ENCODE measurements at regions not wholly inside any gene's neighbourhood (a gene's known extent, or its start where the extent isn't known, plus 50 kb on each side); places are given as distances from the start of the nearest gene placed in this dataset.

DNA sequence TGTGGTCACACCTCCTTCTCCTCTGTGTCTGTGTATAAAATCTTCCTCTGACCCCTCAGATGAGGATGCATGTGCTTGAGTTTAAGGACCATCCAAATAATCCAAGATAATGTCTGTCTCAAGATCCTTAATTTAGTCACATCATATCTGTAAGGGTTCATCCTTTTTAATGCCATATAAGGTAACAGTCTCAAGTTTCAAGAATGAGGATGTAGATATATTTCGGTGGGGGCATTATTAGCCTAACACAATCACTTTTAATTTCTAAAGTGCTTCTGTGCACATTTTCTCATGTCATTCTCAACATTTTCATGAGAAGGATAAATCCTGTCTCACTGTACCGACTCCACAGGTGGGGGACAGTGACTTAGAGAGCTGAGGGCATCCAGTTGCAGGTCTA, 235.3 kb downstream of the BUB3 start:
- in situ Hi-C loops (cut with HindIII; ENCODE audit: extremely low pct_ligation_motif_present, low pct_unique_long_range_greater_than_20kb) (loop anchor here (10.0 kb wide), 1 partner anchor 345 kb away; no protein-coding TSS in a partner anchor), intact Hi-C loops (cut with micrococcal nuclease; ENCODE audit: unreplicated experiment) (no loop called here)
- Histone ChIP-seq H3K9me3 (ENCODE audit: low read length) (peaks cover 32% of the 10 kb centered on the region), H3K27ac (ENCODE audit: extremely low read length, insufficient read depth, low read length) (no peak overlapping the region), H3K36me3 (replicated peaks in 1 of 2; ENCODE audit: control insufficient read depth in 1 of 2, insufficient read depth in 2 of 2, low read length in 2 of 2) (no peaks in the 10 kb centered on the region), H3K4me1 (ENCODE audit: insufficient read depth, low read length) (no peaks in the 10 kb centered on the region), H3K27me3 (ENCODE audit: control insufficient read depth in 1 of 2, insufficient read depth in 2 of 2, low read length in 2 of 2) (peaks cover 0 to 3% of the 10 kb centered on the region in 2 experiments; a peak in 2 of 5 replicates), H3K4me2 (ENCODE audit: low read depth, low read length) (no peak overlapping the region), H3K4me3 (replicated peaks in 1 of 3; ENCODE audit: insufficient read depth in 1 of 3, low read depth in 2 of 3, low read length in 3 of 3) (no peak overlapping the region), H2AFZ (ENCODE audit: low read length) (no peak overlapping the region), H3K79me2 (ENCODE audit: insufficient read depth, low read length) (no peaks in the 10 kb centered on the region), H4K20me1 (ENCODE audit: insufficient read depth, low read length) (no peaks in the 10 kb centered on the region), H3K9ac (ENCODE audit: insufficient read depth, low read depth, low read length) (no peak overlapping the region)
- ATAC-seq (no peak), DNase-seq (ENCODE audit: low spot score) (no peak), FAIRE-seq (no peak)
- POLR2A ChIA-PET: no interaction called here
- TF ChIP-seq CCAR2 (optimal IDR thresholded peaks at IDR 0.05; ENCODE audit: low read depth, low read length) (no peak), ZNF264 (CRISPR knock-in tag; IDR thresholded peaks at IDR 0.05) (no peak), MXD1 (CRISPR knock-in tag; IDR thresholded peaks at IDR 0.05) (no peak), FOXM1 (CRISPR knock-in tag; IDR thresholded peaks at IDR 0.05) (no peak), HNF4G (IDR thresholded peaks at IDR 0.05; ENCODE audit: borderline replicate concordance, low read depth, low read length) (no peak), HNF4G (CRISPR knock-in tag; IDR thresholded peaks at IDR 0.05; ENCODE audit: borderline replicate concordance, low read depth) (no peak), ZNF567 (CRISPR knock-in tag; IDR thresholded peaks at IDR 0.05; ENCODE audit: borderline replicate concordance) (no peak), ZXDC (CRISPR knock-in tag; IDR thresholded peaks at IDR 0.05) (no peak), ZNF33A (CRISPR knock-in tag; IDR thresholded peaks at IDR 0.05; ENCODE audit: borderline replicate concordance) (no peak), ZNF468 (CRISPR knock-in tag; IDR thresholded peaks at IDR 0.05) (no peak), FOXA3 (CRISPR knock-in tag; IDR thresholded peaks at IDR 0.05) (no peak), ZNF546 (CRISPR knock-in tag; conservative IDR thresholded peaks at IDR 0.05) (no peak)
- TF ChIP-seq, protein P1, sequence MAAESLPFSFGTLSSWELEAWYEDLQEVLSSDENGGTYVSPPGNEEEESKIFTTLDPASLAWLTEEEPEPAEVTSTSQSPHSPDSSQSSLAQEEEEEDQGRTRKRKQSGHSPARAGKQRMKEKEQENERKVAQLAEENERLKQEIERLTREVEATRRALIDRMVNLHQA (CRISPR knock-in tag; IDR thresholded peaks at IDR 0.05): no peak
- CTCF ChIA-PET (ENCODE audit: low intra/inter-chr PET ratio, low total read pairs): no interaction called here
- WGBS (ENCODE audit: low lambda C conversion rate): 18% methylated on average over 2 of the region's 2 CpGs
- no TSS peak for BruUV-seq (replicated peaks)

All from HepG2 (cell line).